SU-DHL-6 (cell line): ENCODE measurements at regions not wholly inside any gene's neighbourhood (a gene's known extent, or its start where the extent isn't known, plus 50 kb on each side); places are given as distances from the start of the nearest gene placed in this dataset.

Experiments
- H2AFZ ChIP-seq: fragments of 200-600 bp; sonication (generic); 2 replicates; pipeline ENCODE4 v1.6.1; 2014; ENCODE audit warnings: low read depth, mild to moderate bottlenecking, moderate library complexity, mixed read lengths, antibody characterized with exemption, low read length; ENCODE audit not compliant: severe bottlenecking
- H3F3A ChIP-seq: fragments of 200-600 bp; shearing (Covaris generic); 2 replicates; pipeline ENCODE4 v1.6.0; 2016; ENCODE audit warnings: antibody characterized with exemption, mild to moderate bottlenecking; ENCODE audit not compliant: insufficient read depth
- H3K27ac ChIP-seq: fragments of 200-600 bp; sonication (generic); 2 replicates; pipeline ENCODE4 v1.5.1; 2016; ENCODE audit warnings: low read depth, mild to moderate bottlenecking, low read length, moderate library complexity, mixed read lengths
- H3K27me3 ChIP-seq: fragments of 200-600 bp; sonication (generic), shearing (Covaris generic); 2 replicates; pipeline ENCODE4 v1.6.0; 2014; ENCODE audit warnings: mild to moderate bottlenecking, low read length
- H3K36me3 ChIP-seq: fragments of 200-600 bp; sonication (generic); 2 replicates; pipeline ENCODE4 v1.6.1; 2014; ENCODE audit warnings: mild to moderate bottlenecking, low read length, mixed read lengths
- H3K4me2 ChIP-seq: fragments of 300-600, 200-600 bp; shearing (Covaris generic), sonication (generic); 2 replicates; pipeline ENCODE4 v1.6.0; 2014; ENCODE audit warnings: low read length, low read depth, mild to moderate bottlenecking; ENCODE audit not compliant: poor library complexity, severe bottlenecking
- H3K4me3 ChIP-seq: fragments of 200-600 bp; sonication (generic); 2 replicates; pipeline ENCODE4 v1.5.1; 2014; ENCODE audit warnings: antibody characterized with exemption, low read length, mild to moderate bottlenecking, mixed read lengths; ENCODE audit not compliant: insufficient read depth, poor library complexity, severe bottlenecking
- H3K79me2 ChIP-seq: fragments of 200-600 bp; sonication (generic); 2 replicates; pipeline ENCODE4 v1.6.1; 2014; ENCODE audit warnings: mild to moderate bottlenecking, low read length, moderate library complexity; ENCODE audit not compliant: insufficient read depth
- H3K9ac ChIP-seq: fragments of 200-600 bp; sonication (generic); 2 replicates; pipeline ENCODE4 v1.7.0; 2014; ENCODE audit warnings: mild to moderate bottlenecking, low read length
- H3K9me2 ChIP-seq: fragments of 200-600 bp; sonication (generic); replicated peaks from 2 replicates; pipeline ENCODE4 v1.6.1; 2014; ENCODE audit warnings: low read length; ENCODE audit not compliant: insufficient read depth
- H3K9me3 ChIP-seq: fragments of 200-600 bp; sonication (generic); 2 replicates; pipeline ENCODE4 v1.6.1; 2014; ENCODE audit warnings: low read length, mixed read lengths; ENCODE audit not compliant: insufficient read depth
- H4K20me1 ChIP-seq: fragments of 200-600 bp; sonication (generic); 2 replicates; pipeline ENCODE4 v1.6.1; 2014; ENCODE audit warnings: low read depth, mild to moderate bottlenecking, antibody characterized with exemption, low read length, moderate library complexity, mixed read lengths
- EZH2phosphoT487 ChIP-seq: fragments of 200-600 bp; sonication (generic), shearing (Covaris generic); conservative IDR thresholded peaks from 2 replicates; pipeline ENCODE4 v1.6.1; 2018; ENCODE audit warnings: mild to moderate bottlenecking, antibody characterized with exemption, low read length, moderate library complexity, mixed read lengths
- TF ChIP-seq, protein P1 (sequence below): fragments of 200-600 bp; sonication (generic); IDR thresholded peaks from one replicate; pipeline ENCODE4 v1.5.1; 2017; ENCODE audit warnings: antibody characterized with exemption, mild to moderate bottlenecking, low read length, moderate library complexity; ENCODE audit not compliant: insufficient read depth, poor library complexity, severe bottlenecking

DNA sequence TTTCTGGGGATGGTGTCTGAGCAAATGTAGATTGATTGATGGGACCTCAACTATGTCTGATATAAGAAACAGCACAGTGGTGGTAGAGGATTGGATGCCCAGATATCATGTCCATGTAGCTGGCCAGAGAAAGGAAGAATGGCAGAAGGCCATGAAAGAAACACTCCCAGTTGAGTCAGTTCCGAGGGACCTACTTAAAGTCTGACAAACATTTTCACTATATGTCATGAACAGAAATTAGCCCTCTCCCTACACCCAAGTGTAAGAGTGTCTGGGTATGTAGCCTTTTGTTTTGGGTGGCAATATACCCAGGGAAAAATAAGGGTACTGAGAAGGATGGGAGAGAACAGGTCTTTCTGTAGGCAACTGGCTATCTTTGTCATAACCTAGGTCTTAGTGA lies 434.2 kb downstream of the BCKDHB start:
- Histone ChIP-seq H3K9me2 (no peaks in the 10 kb centered on the region), H4K20me1 (no peaks in the 10 kb centered on the region), H3K4me3 (no peak overlapping the region), H3K9me3 (no peaks in the 10 kb centered on the region), H3K27me3 (no peaks in the 10 kb centered on the region), H3K27ac (no peak overlapping the region), H3F3A (no peaks in the 10 kb centered on the region), H3K9ac (no peak overlapping the region), H3K79me2 (no peaks in the 10 kb centered on the region), H3K4me2 (no peak overlapping the region), H2AFZ (no peak overlapping the region), H3K36me3 (no peaks in the 10 kb centered on the region)
- TF ChIP-seq, protein P1, sequence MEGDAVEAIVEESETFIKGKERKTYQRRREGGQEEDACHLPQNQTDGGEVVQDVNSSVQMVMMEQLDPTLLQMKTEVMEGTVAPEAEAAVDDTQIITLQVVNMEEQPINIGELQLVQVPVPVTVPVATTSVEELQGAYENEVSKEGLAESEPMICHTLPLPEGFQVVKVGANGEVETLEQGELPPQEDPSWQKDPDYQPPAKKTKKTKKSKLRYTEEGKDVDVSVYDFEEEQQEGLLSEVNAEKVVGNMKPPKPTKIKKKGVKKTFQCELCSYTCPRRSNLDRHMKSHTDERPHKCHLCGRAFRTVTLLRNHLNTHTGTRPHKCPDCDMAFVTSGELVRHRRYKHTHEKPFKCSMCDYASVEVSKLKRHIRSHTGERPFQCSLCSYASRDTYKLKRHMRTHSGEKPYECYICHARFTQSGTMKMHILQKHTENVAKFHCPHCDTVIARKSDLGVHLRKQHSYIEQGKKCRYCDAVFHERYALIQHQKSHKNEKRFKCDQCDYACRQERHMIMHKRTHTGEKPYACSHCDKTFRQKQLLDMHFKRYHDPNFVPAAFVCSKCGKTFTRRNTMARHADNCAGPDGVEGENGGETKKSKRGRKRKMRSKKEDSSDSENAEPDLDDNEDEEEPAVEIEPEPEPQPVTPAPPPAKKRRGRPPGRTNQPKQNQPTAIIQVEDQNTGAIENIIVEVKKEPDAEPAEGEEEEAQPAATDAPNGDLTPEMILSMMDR: no peak

DNA sequence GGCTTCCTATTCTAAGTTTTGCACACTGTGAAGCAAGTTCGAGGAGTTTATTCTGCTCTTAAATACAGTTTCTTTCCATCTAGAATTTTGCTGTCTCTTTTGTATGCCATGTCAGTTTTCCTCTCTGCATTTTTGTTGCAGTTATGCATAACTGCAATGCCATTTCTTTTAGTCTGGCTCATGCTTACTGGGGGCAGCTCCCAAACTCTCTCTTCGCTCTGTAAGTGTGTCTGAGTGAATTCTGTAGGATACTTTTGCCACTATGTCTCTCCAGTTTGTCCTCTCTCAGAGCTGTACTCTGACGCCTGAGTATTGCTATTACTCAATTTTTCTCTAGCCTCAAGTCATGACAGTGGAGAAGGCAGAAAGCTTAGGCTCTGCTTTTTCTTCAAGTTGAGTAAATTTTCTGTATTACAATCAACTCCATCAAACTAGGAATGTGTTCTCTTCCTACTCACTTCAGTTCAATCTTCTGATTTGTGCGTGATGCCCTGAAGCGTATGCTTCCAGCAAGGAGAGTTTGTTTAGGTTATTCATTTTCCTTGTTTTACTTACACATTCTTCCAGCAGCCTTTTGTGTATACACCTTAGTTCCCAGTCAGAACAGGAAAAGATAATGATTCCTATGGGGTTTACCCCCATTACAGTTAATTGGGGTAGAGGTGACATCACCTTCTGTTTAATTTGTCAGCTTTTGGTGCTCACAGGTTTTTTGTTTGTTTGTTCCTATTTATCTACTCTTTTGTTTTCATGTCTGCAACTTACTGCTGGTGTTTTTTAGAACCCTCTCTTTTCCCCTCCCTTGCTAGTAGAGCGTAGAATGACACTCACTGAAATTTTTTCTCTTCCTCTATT lies 430.9 kb downstream of the BCKDHB start:
- no peak overlapping the region for H3K4me2 ChIP-seq
- TF ChIP-seq, protein P1: no peak
- no peak for TF ChIP-seq EZH2phosphoT487
- no peak overlapping the region for H3K9ac ChIP-seq
- H3K9me2 ChIP-seq: no peaks in the 10 kb centered on the region
- H3K27ac ChIP-seq: no peak overlapping the region
- no peaks in the 10 kb centered on the region for H3K9me3 ChIP-seq
- no peak overlapping the region for H2AFZ ChIP-seq
- H3K4me3 ChIP-seq: no peak overlapping the region
- H3K36me3 ChIP-seq: no peaks in the 10 kb centered on the region
- H3F3A ChIP-seq: no peaks in the 10 kb centered on the region
- H3K79me2 ChIP-seq: no peaks in the 10 kb centered on the region
- H3K27me3 ChIP-seq: no peaks in the 10 kb centered on the region
- no peaks in the 10 kb centered on the region for H4K20me1 ChIP-seq

DNA sequence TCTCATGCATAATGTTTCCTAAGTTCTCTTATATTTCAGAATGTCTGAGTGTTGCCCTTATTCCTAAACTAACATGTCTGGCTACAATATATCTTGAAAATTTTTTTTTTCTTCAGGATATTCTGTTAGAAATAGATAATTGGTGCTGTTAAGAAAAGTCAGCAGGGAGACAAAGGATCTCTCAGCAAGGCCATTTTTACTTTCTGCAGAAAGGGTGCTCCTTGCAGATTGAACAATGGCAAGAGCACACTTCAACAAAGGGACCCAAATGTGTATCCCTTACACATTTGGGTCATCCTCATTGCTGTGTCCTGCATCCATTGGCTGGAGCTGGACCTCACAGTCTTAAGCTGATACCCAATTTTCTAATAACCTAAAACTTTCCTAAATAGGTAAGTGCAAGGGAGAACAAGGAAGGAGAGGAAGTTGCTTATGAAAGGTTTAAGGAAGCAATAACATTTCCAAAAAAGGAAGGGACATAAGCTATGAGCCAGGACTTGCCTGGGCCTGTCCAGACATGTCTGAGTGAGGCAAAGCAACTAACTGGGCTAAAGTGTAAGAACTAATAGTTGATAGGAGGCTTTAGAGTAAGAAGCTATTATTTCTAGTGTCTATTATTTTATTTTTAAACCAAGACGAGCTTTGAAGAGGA lies 429.6 kb downstream of the BCKDHB start:
- Histone ChIP-seq H4K20me1 (no peaks in the 10 kb centered on the region), H3K27ac (no peak overlapping the region), H3K9ac (no peak overlapping the region)

More for the DNA sequence above, 429.6 kb downstream of the BCKDHB start:
- Histone ChIP-seq H3K9me3 (no peaks in the 10 kb centered on the region), H3K4me2 (no peak overlapping the region), H3F3A (no peaks in the 10 kb centered on the region), H3K9me2 (no peaks in the 10 kb centered on the region), H3K79me2 (no peaks in the 10 kb centered on the region), H3K4me3 (no peak overlapping the region), H2AFZ (no peak overlapping the region), H3K27me3 (no peaks in the 10 kb centered on the region), H3K36me3 (no peaks in the 10 kb centered on the region)
- TF ChIP-seq, protein P1: no peak
- no peak for TF ChIP-seq EZH2phosphoT487
